K562 (cell line): ENCODE measurements at regions not wholly inside any gene's neighbourhood (a gene's known extent, or its start where the extent isn't known, plus 50 kb on each side); places are given as distances from the start of the nearest gene placed in this dataset.

Experiments
- ASH1L ChIP-seq: fragments of 450-650 bp; IDR thresholded peaks from 2 replicates; pipeline ENCODE4 v1.6.1; 2018; ENCODE audit warnings: borderline replicate concordance, mild to moderate bottlenecking, low read depth; ENCODE audit not compliant: partially characterized antibody
- BHLHE40 ChIP-seq: IDR thresholded peaks from 2 replicates; pipeline ENCODE4 v1.6.1; 2011; ENCODE audit warnings: low read length, improper control_type of control experiment
- BRCA1 ChIP-seq, 2 experiments: fragments of 450-650 bp in 1 of 2; sonication (generic) in 1 of 2; formaldehyde crosslinking in 1 of 2; IDR thresholded peaks; 2 replicates each; pipeline versions ENCODE4 v1.5.0 to v1.6.1; 2017 to 2020; ENCODE audit warnings: mild to moderate bottlenecking in 1 of 2, missing genetic modification reagents in 1 of 2
- CEBPZ ChIP-seq: fragments of 150-350 bp; IDR thresholded peaks from 2 replicates; pipeline ENCODE4 v1.6.1; 2014; ENCODE audit warnings: low read depth, mild to moderate bottlenecking, low read length, borderline replicate concordance
- CTCF ChIP-seq, 3 experiments: IDR thresholded peaks in 2 of 3; conservative IDR thresholded peaks in 1 of 3; 2 replicates each; pipeline ENCODE4 v1.5.1; 2011 to 2012; ENCODE audit warnings: low read length in 3 of 3, mild to moderate bottlenecking in 3 of 3, control low read depth in 2 of 3, improper control_type of control experiment in 1 of 3, inconsistent platforms in 1 of 3, low read depth in 1 of 3, mixed read lengths in 1 of 3, moderate library complexity in 1 of 3; ENCODE audit not compliant: insufficient read depth in 2 of 3
- ELF4 ChIP-seq: fragments of 450-650 bp; formaldehyde crosslinking; IDR thresholded peaks from 2 replicates; pipeline ENCODE4 v1.4.0; 2022; ENCODE audit warnings: missing genetic modification characterization
- MAX ChIP-seq: sonication (generic); formaldehyde crosslinking; IDR thresholded peaks from 2 replicates; pipeline ENCODE4 v1.9.0; 2022; ENCODE audit warnings: mild to moderate bottlenecking, missing genetic modification reagents
- MTA2 ChIP-seq: fragments of 450-650 bp; IDR thresholded peaks from 2 replicates; pipeline ENCODE4 v1.6.1; 2016; ENCODE audit warnings: low read depth
- PATZ1 ChIP-seq: fragments of 250-450 bp; sonication (Bioruptor Pico); IDR thresholded peaks from 2 replicates; pipeline ENCODE4 v1.5.0; 2020; ENCODE audit warnings: mild to moderate bottlenecking, borderline replicate concordance
- RBM22 ChIP-seq: fragments of 200-400 bp; formaldehyde crosslinking; IDR thresholded peaks from 2 replicates; pipeline ENCODE4 v1.6.1; 2018; ENCODE audit warnings: low read length, low read depth; ENCODE audit not compliant: poor library complexity, severe bottlenecking
- SMARCB1 ChIP-seq: IDR thresholded peaks from 2 replicates; pipeline ENCODE4 v1.6.1; 2011; ENCODE audit warnings: improper control_type of control experiment, low read depth; ENCODE audit not compliant: insufficient read length
- TAF1 ChIP-seq: IDR thresholded peaks from 2 replicates; pipeline ENCODE4 v1.6.1; 2011; ENCODE audit warnings: mild to moderate bottlenecking, low read length, moderate library complexity; ENCODE audit not compliant: insufficient read depth, control insufficient read depth, severe bottlenecking; ENCODE audit errors: extremely low read depth
- TBP ChIP-seq: optimal IDR thresholded peaks from 2 replicates; pipeline ENCODE3; 2011; ENCODE audit warnings: low read depth, low read length, improper control_type of control experiment
- ZFX ChIP-seq: sonication (generic); formaldehyde crosslinking; IDR thresholded peaks from 2 replicates; pipeline ENCODE4 v1.8.0; 2022; ENCODE audit warnings: mild to moderate bottlenecking, missing genetic modification reagents, moderate library complexity

GRCh38 chr5:125766706-125767105 lies 656.5 kb upstream of the GRAMD2B start:
- TF ChIP-seq RBM22 (no peak), CEBPZ (no peak), ZFX (CRISPR knock-in tag) (no peak), CTCF (IDR thresholded peaks at IDR 0.05 in 2 of 3, conservative IDR thresholded peaks at IDR 0.05 in 1 of 3; ENCODE audit: insufficient read depth in 2 of 3, low read depth in 1 of 3, low read length in 3 of 3) (no peak), TAF1 (no peak), PATZ1 (CRISPR knock-in tag) (no peak), ELF4 (CRISPR knock-in tag) (no peak), MTA2 (no peak), ASH1L (no peak), TBP (no peak), MAX (CRISPR knock-in tag) (no peak), BHLHE40 (no peak), BRCA1 (IDR thresholded peaks at IDR 0.05) (no peak), BRCA1 (CRISPR knock-in tag; IDR thresholded peaks at IDR 0.05) (no peak), SMARCB1 (no peak)
